Heart right ventricle (tissue), 16 donors: ENCODE measurements at regions not wholly inside any gene's neighbourhood (a gene's known extent, or its start where the extent isn't known, plus 50 kb on each side); places are given as distances from the start of the nearest gene placed in this dataset.

Experiments used
- ATAC-seq, 8 donors: fragments of 200-7000 bp; cut with Tn5 transposase; one replicate each; pipeline ENCODE4 v1.9.1; 2020; ENCODE audit warnings: mild to moderate bottlenecking in 8 of 8, moderate library complexity in 8 of 8, moderate number of reproducible peaks in 1 of 8
- DNase-seq, 2 donors: peaks; one replicate each; pipeline ENCODE4 v3.0.0-alpha.2; 2020
- H3K27ac ChIP-seq, 10 donors: fragments of 200-600 bp; sonication (generic) in 2 of 10; one replicate each; pipeline versions ENCODE4 v1.5.0 to v1.8.0; 2020 to 2022; ENCODE audit warnings: mild to moderate bottlenecking in 3 of 10
- H3K27me3 ChIP-seq, 7 donors: fragments of 200-600 bp; one replicate each; pipeline ENCODE4 v1.8.0; 2021 to 2022; ENCODE audit warnings: mild to moderate bottlenecking in 2 of 7
- H3K36me3 ChIP-seq, 9 donors: fragments of 200-600 bp; sonication (generic) in 1 of 9; one replicate each; pipeline versions ENCODE4 v1.5.0 to v1.8.0; 2020 to 2022; ENCODE audit warnings: mild to moderate bottlenecking in 2 of 9
- H3K4me1 ChIP-seq, 9 donors: fragments of 200-600 bp; sonication (generic) in 1 of 9; one replicate each; pipeline versions ENCODE4 v1.5.0 to v1.8.0; 2020 to 2022; ENCODE audit warnings: mild to moderate bottlenecking in 4 of 9
- H3K4me3 ChIP-seq, 10 donors: fragments of 200-600 bp; sonication (generic) in 2 of 10; one replicate each; pipeline versions ENCODE4 v1.5.0 to v1.8.0; 2020 to 2022; ENCODE audit warnings: mild to moderate bottlenecking in 7 of 10, moderate library complexity in 2 of 10
- H3K9me3 ChIP-seq, 11 donors: fragments of 200-600 bp in 10 of 11; sonication (generic) in 2 of 11; one replicate each; pipeline versions ENCODE4 v1.5.0 to v1.8.0; 2013 to 2022; ENCODE audit warnings: mild to moderate bottlenecking in 2 of 11, control low read depth in 1 of 11, moderate library complexity in 1 of 11
- CTCF ChIP-seq, 9 donors: fragments of 200-600 bp; sonication (generic) in 2 of 9; IDR thresholded peaks; one replicate each; pipeline versions ENCODE4 v1.5.0 to v1.8.0; 2021 to 2022; ENCODE audit warnings: antibody characterized with exemption in 9 of 9, mild to moderate bottlenecking in 5 of 9, moderate library complexity in 1 of 9
- WGBS, 2 donors: extraction: QIAGEN DNeasy Blood & Tissue Kit; methylation state at CpG; one replicate each; pipeline ENCODE4 v1.1.7; 2013; ENCODE audit warnings: inconsistent platforms in 1 of 2; 5-methylcytosine and 5-hydroxymethylcytosine counted together
- intact Hi-C, 10 donors: fragments of 100-400 bp; cut with DNase I; formaldehyde crosslinking; loops; one replicate each; pipeline versions ENCODE4 v1.11.1 to v1.14.2; 2022
- donor health status: Arrhythmogenic right ventricular cardiomyopathy.
- donor health status: ischemic (EF 13 %, LVEDD 7.1; RV severe dilation, severe dysfunction).
- donor health status: healthy with polysubstance abuse.
- donor health status: DM: no; HTN: yes; CAD: no.
- donor health status: DM: no; HTN: no; CAD: no.
- donor health status: ischemic (EF 25% LVEDD 6.9; RV normal size, moderate dysfunction).
- donor health status: ischemic (EF 25% LVEDD 5.7; RV mildly dilated, moderate dysfunction).
- donor health status: healthy.
- donor health status: DM: yes; HTN: yes; CAD: no.
- donor health status: Ischemic cardiomyopathy.
- donor health status: ischemic (EF 35%, LVEDD 5.7; RV mildly dilated, moderate dysfunction).
- donor health status: nonischemic (EF 11% LVEDD 7.7; RV severe dilation, severe dysfunction).
- donor health status: DM: yes; HTN: yes; CAD: no.
- donor health status: PGD.
- donor health status: ischemic (EF 29% LVEDD 5.4; RV normal size, mild dysfunction).
- donor health status: nonischemic (EF 23%, LVEDD 6.1; RV moderate dilation, normal function).

GRCh38 chr13:24081387-24081786 lies 79.1 kb upstream of the SPATA13 start:
- ATAC-seq (no peak), DNase-seq (no peak)
- Histone ChIP-seq H3K4me3 (no peak overlapping the region), H3K9me3 (no peaks in the 10 kb centered on the region), H3K4me1 (peaks cover 0 to 3% (median 0%) of the 10 kb centered on the region in 9 donors), H3K27ac (no peak overlapping the region), H3K36me3 (no peaks in the 10 kb centered on the region), H3K27me3 (no peaks in the 10 kb centered on the region)
- WGBS, 2 donors: 90 to 93% methylated on average over 2 of the region's 2 CpGs
- TF ChIP-seq CTCF (IDR thresholded peaks at IDR 0.05): no peak
- intact Hi-C loops: no loop called here

- Histone ChIP-seq H3K9me3 (no peaks in the 10 kb centered on the region), H3K27me3 (no peaks in the 10 kb centered on the region), H3K4me1 (peaks cover 0 to 18% (median 11%) of the 10 kb centered on the region in 9 donors), H3K27ac (no peak overlapping the region), H3K4me3 (no peak overlapping the region), H3K36me3 (no peaks in the 10 kb centered on the region)
- ATAC-seq (no peak), DNase-seq (no peak)
- TF ChIP-seq CTCF (IDR thresholded peaks at IDR 0.05): no peak
- 75 to 96% methylated on average over 5 of the region's 5 CpGs for WGBS, 2 donors
- intact Hi-C loops: no loop called here
Measured at GRCh38 chr13:24083141-24083540, 77.4 kb upstream of the SPATA13 start.

GRCh38 chr13:24083722-24084421 lies 76.6 kb upstream of the SPATA13 start:
- Histone ChIP-seq H3K27ac (no peak overlapping the region), H3K36me3 (no peaks in the 10 kb centered on the region), H3K27me3 (no peaks in the 10 kb centered on the region), H3K9me3 (no peaks in the 10 kb centered on the region), H3K4me3 (no peak overlapping the region), H3K4me1 (peaks cover 0 to 24% (median 14%) of the 10 kb centered on the region in 9 donors)
- ATAC-seq (no peak), DNase-seq (no peak)
- no peak for TF ChIP-seq CTCF (IDR thresholded peaks at IDR 0.05)
- WGBS, 2 donors: 74 to 76% methylated on average over 15 of the region's 15 CpGs
- intact Hi-C loops: no loop called here

- H3K4me1 ChIP-seq: peaks cover 0 to 25% (median 14%) of the 10 kb centered on the region in 9 donors
Measured at GRCh38 chr13:24085662-24086061, 74.9 kb upstream of the SPATA13 start.

More at GRCh38 chr13:24085662-24086061, 74.9 kb upstream of the SPATA13 start:
- DNase-seq (no peak), ATAC-seq (no peak)
- WGBS, 2 donors: 66 to 83% methylated on average over 4 of the region's 4 CpGs
- intact Hi-C loops: no loop called here
- Histone ChIP-seq H3K4me3 (no peak overlapping the region), H3K36me3 (no peaks in the 10 kb centered on the region), H3K9me3 (no peaks in the 10 kb centered on the region), H3K27ac (no peak overlapping the region), H3K27me3 (no peaks in the 10 kb centered on the region)
- TF ChIP-seq CTCF (IDR thresholded peaks at IDR 0.05): no peak
